ENCODE measurements at regions not wholly inside any gene's neighbourhood (a gene's known extent, or its start where the extent isn't known, plus 50 kb on each side); places are given as distances from the start of the nearest gene placed in this dataset.

- no peak for DNase-seq (ENCODE audit: low spot score)
These were observed 94.8 kb upstream of the ADRA1B start for GRCh38 chr5:159821461-159821940.

GRCh38 chr5:159824188-159825161 lies 91.8 kb upstream of the ADRA1B start:
- DNase-seq (ENCODE audit: low spot score): no peak

- no peak for DNase-seq (ENCODE audit: low spot score)
These were observed 90.7 kb upstream of the ADRA1B start for GRCh38 chr5:159825551-159826051.

GRCh38 chr5:159826351-159827214 lies 89.7 kb upstream of the ADRA1B start:
- DNase-seq (ENCODE audit: low spot score): peak; percentile 29

- no peak for DNase-seq (ENCODE audit: low spot score)
These were observed 88.4 kb upstream of the ADRA1B start for GRCh38 chr5:159827861-159828260.

- DNase-seq (ENCODE audit: low spot score): no peak
These were observed 84.2 kb upstream of the ADRA1B start for GRCh38 chr5:159832073-159832472.

GRCh38 chr5:159833088-159833487 lies 83.2 kb upstream of the ADRA1B start:
- DNase-seq (ENCODE audit: low spot score): no peak

- no peak for DNase-seq (ENCODE audit: low spot score)
These were observed 82.4 kb upstream of the ADRA1B start for GRCh38 chr5:159833846-159834245.

- no peak for DNase-seq (ENCODE audit: low spot score)
These were observed 80.7 kb upstream of the ADRA1B start for GRCh38 chr5:159835548-159835947.

- no peak for DNase-seq (ENCODE audit: low spot score)
These were observed 79.6 kb upstream of the ADRA1B start for GRCh38 chr5:159836691-159837090.

- no peak for DNase-seq (ENCODE audit: low spot score)
These were observed 78.4 kb upstream of the ADRA1B start for GRCh38 chr5:159837860-159838259.

- no peak for DNase-seq (ENCODE audit: low spot score)
These were observed 77.6 kb upstream of the ADRA1B start for GRCh38 chr5:159838551-159839222.

- DNase-seq (ENCODE audit: low spot score): no peak
These were observed 71.8 kb upstream of the ADRA1B start for GRCh38 chr5:159844267-159845121.

- peak; percentile 62 for DNase-seq (ENCODE audit: low spot score)
These were observed 66.7 kb upstream of the ADRA1B start for GRCh38 chr5:159849437-159850083.

- peak; percentile 16 for DNase-seq (ENCODE audit: low spot score)
These were observed 66.1 kb upstream of the ADRA1B start for GRCh38 chr5:159850160-159850559.

GRCh38 chr5:159851053-159851452 lies 65.2 kb upstream of the ADRA1B start:
- DNase-seq (ENCODE audit: low spot score): no peak

- no peak for DNase-seq (ENCODE audit: low spot score)
These were observed 61.4 kb upstream of the ADRA1B start for GRCh38 chr5:159854916-159855315.

- DNase-seq (ENCODE audit: low spot score): no peak
These were observed 60.6 kb upstream of the ADRA1B start for GRCh38 chr5:159855476-159856191.

GRCh38 chr5:159858871-159859270 lies 57.4 kb upstream of the ADRA1B start:
- DNase-seq (ENCODE audit: low spot score): no peak

- DNase-seq (ENCODE audit: low spot score): no peak
These were observed 55.2 kb upstream of the ADRA1B start for GRCh38 chr5:159861086-159861485.

Data from hepatic stellate cell (primary cell).